Mesendoderm (in vitro differentiated cells): ENCODE measurements at regions not wholly inside any gene's neighbourhood (a gene's known extent, or its start where the extent isn't known, plus 50 kb on each side); places are given as distances from the start of the nearest gene placed in this dataset.
"Not testable (repeated sequence)": the region's sequence is repeated elsewhere in the genome, so short reads cannot be mapped to it uniquely, and the experiment has no call there.

Source experiments
- DNase-seq: peaks from one replicate; pipeline ENCODE4 v3.0.0; 2013
- H2AK5ac ChIP-seq: 2 replicates; pipeline ENCODE4 v1.6.1; 2013; ENCODE audit warnings: low read length, inconsistent platforms
- H2BK120ac ChIP-seq: 2 replicates; pipeline ENCODE4 v1.6.1; 2013; ENCODE audit warnings: low read depth, mild to moderate bottlenecking, low read length, moderate library complexity, mixed read lengths
- H2BK15ac ChIP-seq: replicated peaks from 2 replicates; pipeline ENCODE4 v1.6.1; 2013; ENCODE audit warnings: low read depth, mild to moderate bottlenecking, moderate library complexity
- H2BK5ac ChIP-seq: 2 replicates; pipeline ENCODE4 v1.6.1; 2013; ENCODE audit warnings: low read length, inconsistent platforms
- H3K18ac ChIP-seq: 2 replicates; pipeline ENCODE4 v1.6.1; 2013; ENCODE audit warnings: mild to moderate bottlenecking, low read length, mixed read lengths
- H3K23ac ChIP-seq: one replicate; pipeline ENCODE4 v1.6.1; 2013; ENCODE audit warnings: low read length
- H3K27ac ChIP-seq: 2 replicates; pipeline ENCODE4 v1.5.1; 2013; ENCODE audit warnings: low read depth, mild to moderate bottlenecking, inconsistent platforms, low read length, moderate library complexity
- H3K27me3 ChIP-seq: 2 replicates; pipeline ENCODE4 v1.6.1; 2013; ENCODE audit warnings: low read length, control low read depth, mild to moderate bottlenecking, inconsistent platforms; ENCODE audit not compliant: insufficient read depth, poor library complexity
- H3K36me3 ChIP-seq: 2 replicates; pipeline ENCODE4 v1.6.1; 2013; ENCODE audit warnings: low read length, inconsistent platforms; ENCODE audit not compliant: control insufficient read depth, insufficient read depth
- H3K4ac ChIP-seq: one replicate; pipeline ENCODE4 v1.6.1; 2013; ENCODE audit warnings: low read depth, mild to moderate bottlenecking, low read length, moderate library complexity
- H3K4me1 ChIP-seq: 2 replicates; pipeline ENCODE4 v1.6.1; 2013; ENCODE audit warnings: low read depth, low read length, inconsistent platforms; ENCODE audit not compliant: control insufficient read depth
- H3K4me2 ChIP-seq: 2 replicates; pipeline ENCODE4 v1.6.1; 2013; ENCODE audit warnings: low read length
- H3K4me3 ChIP-seq: 2 replicates; pipeline ENCODE4 v1.5.1; 2013; ENCODE audit warnings: mild to moderate bottlenecking, low read length
- H3K56ac ChIP-seq: one replicate; pipeline ENCODE4 v1.6.1; 2013; ENCODE audit warnings: low read length
- H3K79me1 ChIP-seq: 2 replicates; pipeline ENCODE4 v1.6.1; 2013; ENCODE audit warnings: low read length, inconsistent platforms
- H3K79me2 ChIP-seq: 2 replicates; pipeline ENCODE4 v1.6.1; 2013; ENCODE audit warnings: mild to moderate bottlenecking, low read length; ENCODE audit not compliant: control insufficient read depth, insufficient read depth
- H3K9ac ChIP-seq: 2 replicates; pipeline ENCODE4 v1.6.1; 2013; ENCODE audit warnings: low read length, inconsistent platforms
- H4K5ac ChIP-seq: one replicate; pipeline ENCODE4 v1.6.1; 2013; ENCODE audit warnings: low read length
- H4K8ac ChIP-seq: one replicate; pipeline ENCODE4 v1.6.1; 2013; ENCODE audit warnings: low read depth, mild to moderate bottlenecking, control low read depth, low read length, moderate library complexity
- WGBS: extraction: QIAGEN DNeasy Blood & Tissue Kit; methylation state at CpG from one replicate; pipeline ENCODE4 v1.1.7; 2013; ENCODE audit warnings: low lambda C conversion rate, missing lambda C conversion rate; ENCODE audit not compliant: insufficient coverage; ENCODE audit errors: extremely low coverage; 5-methylcytosine and 5-hydroxymethylcytosine counted together

GRCh38 chr3:159371961-159372360 lies 570.1 kb downstream of the MFSD1 start:
- Histone ChIP-seq H3K56ac (no peak overlapping the region), H3K4ac (no peak overlapping the region), H3K36me3 (no peaks in the 10 kb centered on the region), H3K79me2 (no peaks in the 10 kb centered on the region), H2BK120ac (no peak overlapping the region), H4K8ac (no peak overlapping the region), H2AK5ac (no peak overlapping the region), H3K23ac (no peak overlapping the region), H3K4me1 (no peaks in the 10 kb centered on the region), H3K4me3 (no peak overlapping the region), H4K5ac (no peak overlapping the region), H2BK5ac (no peak overlapping the region), H3K18ac (no peak overlapping the region), H3K27me3 (no peaks in the 10 kb centered on the region), H3K9ac (no peak overlapping the region), H2BK15ac (no peak overlapping the region), H3K4me2 (no peak overlapping the region), H3K27ac (no peak overlapping the region), H3K79me1 (no peaks in the 10 kb centered on the region)
- no peak for DNase-seq
- 100% methylated on average over 1 of the region's 1 CpG for WGBS

- no CpG with 5 or more reads among the region's 4 CpGs for WGBS
- no peak overlapping the region for H3K27ac ChIP-seq
- H3K4ac ChIP-seq, result no peak overlapping the region
- H3K18ac ChIP-seq, result no peak overlapping the region
- H2BK120ac ChIP-seq, result no peak overlapping the region
- H3K4me1 ChIP-seq, result no peaks in the 10 kb centered on the region
- no peaks in the 10 kb centered on the region for H3K27me3 ChIP-seq
- no peak overlapping the region for H3K4me3 ChIP-seq
- H3K23ac ChIP-seq, result no peak overlapping the region
- no peaks in the 10 kb centered on the region for H3K79me1 ChIP-seq
- H3K36me3 ChIP-seq, result no peaks in the 10 kb centered on the region
- H3K56ac ChIP-seq, result no peak overlapping the region
- H2AK5ac ChIP-seq, result no peak overlapping the region
- no peak for DNase-seq
- no peaks in the 10 kb centered on the region for H3K79me2 ChIP-seq
- H3K4me2 ChIP-seq, result no peak overlapping the region
- no peak overlapping the region for H3K9ac ChIP-seq
- H2BK5ac ChIP-seq, result no peak overlapping the region
- H4K5ac ChIP-seq, result no peak overlapping the region
- no peak overlapping the region for H4K8ac ChIP-seq
- H2BK15ac ChIP-seq, result no peak overlapping the region
Observed at GRCh38 chr3:159378396-159379194, 576.7 kb downstream of the MFSD1 start.

GRCh38 chr3:159380891-159381290 lies 579.0 kb downstream of the MFSD1 start:
- H3K4me2 ChIP-seq, result no peak overlapping the region
- H3K56ac ChIP-seq, result no peak overlapping the region
- no peak overlapping the region for H2BK120ac ChIP-seq
- no peak for DNase-seq
- H3K79me1 ChIP-seq, result no peaks in the 10 kb centered on the region
- H4K5ac ChIP-seq, result no peak overlapping the region
- no CpG with 5 or more reads among the region's 4 CpGs for WGBS
- no peaks in the 10 kb centered on the region for H3K79me2 ChIP-seq
- H3K23ac ChIP-seq, result no peak overlapping the region
- no peak overlapping the region for H3K4me3 ChIP-seq
- no peak overlapping the region for H4K8ac ChIP-seq
- H2AK5ac ChIP-seq, result no peak overlapping the region
- no peak overlapping the region for H3K4ac ChIP-seq
- no peak overlapping the region for H2BK5ac ChIP-seq
- H2BK15ac ChIP-seq, result no peak overlapping the region
- H3K36me3 ChIP-seq, result no peaks in the 10 kb centered on the region
- no peak overlapping the region for H3K27ac ChIP-seq
- no peaks in the 10 kb centered on the region for H3K4me1 ChIP-seq
- no peak overlapping the region for H3K9ac ChIP-seq
- no peak overlapping the region for H3K18ac ChIP-seq
- H3K27me3 ChIP-seq, result no peaks in the 10 kb centered on the region

GRCh38 chr3:159390656-159391212 lies 588.9 kb downstream of the MFSD1 start:
- H2BK15ac ChIP-seq, result no peak overlapping the region
- no peak overlapping the region for H3K56ac ChIP-seq
- no peaks in the 10 kb centered on the region for H3K79me1 ChIP-seq
- no peaks in the 10 kb centered on the region for H3K36me3 ChIP-seq
- H3K23ac ChIP-seq, result no peak overlapping the region
- H2BK5ac ChIP-seq, result no peak overlapping the region
- no peak overlapping the region for H4K5ac ChIP-seq
- H3K4ac ChIP-seq, result no peak overlapping the region
- no peak overlapping the region for H3K9ac ChIP-seq
- H3K4me2 ChIP-seq, result no peak overlapping the region
- no peak overlapping the region for H2AK5ac ChIP-seq
- no peak overlapping the region for H2BK120ac ChIP-seq
- no peak for DNase-seq
- no peaks in the 10 kb centered on the region for H3K4me1 ChIP-seq
- no peak overlapping the region for H3K4me3 ChIP-seq
- no CpG with 5 or more reads among the region's 1 CpG for WGBS
- no peaks in the 10 kb centered on the region for H3K79me2 ChIP-seq
- H3K27ac ChIP-seq, result no peak overlapping the region
- no peak overlapping the region for H3K18ac ChIP-seq
- no peak overlapping the region for H4K8ac ChIP-seq
- H3K27me3 ChIP-seq, result no peaks in the 10 kb centered on the region

- not testable (repeated sequence) for H4K8ac ChIP-seq, H3K27ac ChIP-seq, H3K4me3 ChIP-seq, H3K23ac ChIP-seq, H2AK5ac ChIP-seq, H4K5ac ChIP-seq, H3K79me1 ChIP-seq, H2BK5ac ChIP-seq, DNase-seq, H3K9ac ChIP-seq, H3K4ac ChIP-seq, H3K79me2 ChIP-seq, H2BK120ac ChIP-seq, H3K4me2 ChIP-seq, H3K18ac ChIP-seq, H3K56ac ChIP-seq, H3K27me3 ChIP-seq, H3K36me3 ChIP-seq, H3K4me1 ChIP-seq, H2BK15ac ChIP-seq
- no CpG with 5 or more reads among the region's 7 CpGs for WGBS
Observed at GRCh38 chr3:159397683-159398082, 591.0 kb upstream of the IL12A start.

- Histone ChIP-seq H3K36me3 (no peaks in the 10 kb centered on the region), H2BK5ac (no peak overlapping the region), H3K4me3 (no peak overlapping the region), H3K18ac (no peak overlapping the region), H3K4me2 (no peak overlapping the region), H3K4ac (no peak overlapping the region), H3K79me2 (no peaks in the 10 kb centered on the region), H3K79me1 (no peaks in the 10 kb centered on the region), H3K9ac (no peak overlapping the region), H3K56ac (no peak overlapping the region), H3K23ac (no peak overlapping the region), H4K8ac (no peak overlapping the region), H3K27me3 (no peaks in the 10 kb centered on the region), H2AK5ac (no peak overlapping the region), H3K4me1 (no peaks in the 10 kb centered on the region), H4K5ac (no peak overlapping the region), H3K27ac (no peak overlapping the region), H2BK15ac (no peak overlapping the region), H2BK120ac (no peak overlapping the region)
- no CpG with 5 or more reads among the region's 1 CpG for WGBS
- DNase-seq, result no peak
Observed at GRCh38 chr3:159401069-159401468, 587.6 kb upstream of the IL12A start.
